Body of pancreas (tissue), 4 donors: ENCODE measurements at regions not wholly inside any gene's neighbourhood (a gene's known extent, or its start where the extent isn't known, plus 50 kb on each side); places are given as distances from the start of the nearest gene placed in this dataset.
A peak's percentile ranks its signal among the peaks of the same experiment; 100 is the strongest.
"Not testable (repeated sequence)": the region's sequence is repeated elsewhere in the genome, so short reads cannot be mapped to it uniquely, and the experiment has no call there.

ENCODE experiments used
- ATAC-seq: fragments of 150-250 bp; one replicate; pipeline ENCODE4 v1.9.1; 2016
- DNase-seq, 4 donors: peaks; one replicate each; pipeline ENCODE4 v3.0.0-alpha.2; 2019
- H3K27ac ChIP-seq, 4 donors: fragments of 200-600 bp; sonication (generic); 1 replicate in 3 of 4; 2 replicates in 1 of 4; pipeline versions ENCODE4 v1.5.1 to v1.6.1; 2016 to 2019; ENCODE audit warnings: mild to moderate bottlenecking in 1 of 4, mixed read lengths in 1 of 4, moderate library complexity in 1 of 4
- H3K27me3 ChIP-seq, 2 donors: fragments of 200-600 bp; sonication (generic); one replicate each; pipeline ENCODE4 v1.6.0; 2016; ENCODE audit warnings: mild to moderate bottlenecking in 1 of 2
- H3K36me3 ChIP-seq, 2 donors: fragments of 200-600 bp; sonication (generic); replicated peaks in 1 of 2; 2 replicates each; pipeline ENCODE4 v1.5.1; 2016; ENCODE audit warnings: low read depth in 2 of 2; ENCODE audit not compliant: insufficient read depth in 1 of 2
- H3K4me1 ChIP-seq: fragments of 200-600 bp; sonication (generic); one replicate; pipeline ENCODE4 v1.6.0; 2016
- H3K4me3 ChIP-seq, 2 donors: fragments of 200-600 bp; sonication (generic); 1 replicate in 1 of 2; 2 replicates in 1 of 2; pipeline ENCODE4 v1.5.1; 2016 to 2019
- H3K9me3 ChIP-seq, 3 donors: fragments of 200-600 bp; sonication (generic); 1 replicate in 2 of 3; 2 replicates in 1 of 3; pipeline ENCODE4 v1.5.1; 2016
- CTCF ChIP-seq, 7 experiments: fragments of 450-650 bp in 4 of 7; fragments of 200-600 bp in 3 of 7; sonication (generic) in 3 of 7; IDR thresholded peaks; one replicate each; pipeline ENCODE4 v1.5.1; 2016 to 2019; ENCODE audit warnings: antibody characterized with exemption in 7 of 7
- POLR2A ChIP-seq, 3 donors: fragments of 450-650 bp; IDR thresholded peaks; one replicate each; pipeline ENCODE4 v1.6.1; 2016; ENCODE audit warnings: antibody characterized with exemption in 3 of 3, mild to moderate bottlenecking in 2 of 3
- WGBS, 2 donors: methylation state at CpG; one replicate each; pipeline ENCODE4 v1.1.5; 2017; 5-methylcytosine and 5-hydroxymethylcytosine counted together
- intact Hi-C: fragments of 100-400 bp; cut with DNase I; formaldehyde crosslinking; loops from one replicate; pipeline ENCODE4 v1.15.1; 2023

- ATAC-seq (no peak), DNase-seq (peak in 1 of 4 donors; percentile 70)
- Histone ChIP-seq H3K27me3 (no peaks in the 10 kb centered on the region), H3K36me3 (no peaks in the 10 kb centered on the region), H3K27ac (no peak overlapping the region), H3K9me3 (no peaks in the 10 kb centered on the region), H3K4me3 (no peak overlapping the region), H3K4me1 (no peaks in the 10 kb centered on the region)
- TF ChIP-seq POLR2A (IDR thresholded peaks at IDR 0.05) (no peak), CTCF (IDR thresholded peaks at IDR 0.05) (no peak)
- 86 to 89% methylated on average over 13 of the region's 13 CpGs for WGBS, 2 donors
- intact Hi-C loops = no loop called here
These were observed 83.3 kb upstream of the ID2 start for GRCh38 chr2:8598295-8599165.

- no peak overlapping the region for H3K4me3 ChIP-seq
- no peaks in the 10 kb centered on the region for H3K27me3 ChIP-seq
- ATAC-seq = no peak
- H3K27ac ChIP-seq = no peak overlapping the region
- TF ChIP-seq POLR2A (IDR thresholded peaks at IDR 0.05) = no peak
- no peak for TF ChIP-seq CTCF (IDR thresholded peaks at IDR 0.05)
- 84 to 90% methylated on average over 23 to 24 of the region's 24 CpGs for WGBS, 2 donors
- H3K36me3 ChIP-seq = no peaks in the 10 kb centered on the region
- DNase-seq = no peak
- no peaks in the 10 kb centered on the region for H3K4me1 ChIP-seq
- intact Hi-C loops = no loop called here
- H3K9me3 ChIP-seq = no peaks in the 10 kb centered on the region
These were observed 82.2 kb upstream of the ID2 start for GRCh38 chr2:8599421-8600242.

GRCh38 chr2:8600456-8600855 lies 81.4 kb upstream of the ID2 start:
- no peaks in the 10 kb centered on the region for H3K36me3 ChIP-seq
- WGBS, 2 donors = 89 to 98% methylated on average over 7 to 14 of the region's 14 CpGs
- H3K9me3 ChIP-seq = no peaks in the 10 kb centered on the region
- no peak for ATAC-seq
- H3K27ac ChIP-seq = no peak overlapping the region
- intact Hi-C loops = no loop called here
- DNase-seq = no peak
- no peaks in the 10 kb centered on the region for H3K27me3 ChIP-seq
- H3K4me3 ChIP-seq = no peak overlapping the region
- H3K4me1 ChIP-seq = no peaks in the 10 kb centered on the region
- TF ChIP-seq POLR2A (IDR thresholded peaks at IDR 0.05) = no peak
- TF ChIP-seq CTCF (IDR thresholded peaks at IDR 0.05) = no peak

- WGBS, 2 donors = 50 to 60% methylated on average over 3 of the region's 3 CpGs
- Histone ChIP-seq H3K4me3 (no peak overlapping the region), H3K4me1 (peaks cover 2% of the 10 kb centered on the region), H3K27ac (no peak overlapping the region), H3K27me3 (no peaks in the 10 kb centered on the region), H3K9me3 (no peaks in the 10 kb centered on the region), H3K36me3 (no peaks in the 10 kb centered on the region)
- intact Hi-C loops = no loop called here
- TF ChIP-seq CTCF (IDR thresholded peaks at IDR 0.05) (no peak), POLR2A (IDR thresholded peaks at IDR 0.05) (no peak)
- DNase-seq = no peak
- ATAC-seq = peak; percentile 32
These were observed 79.0 kb upstream of the ID2 start for GRCh38 chr2:8602809-8603208.

GRCh38 chr2:8603356-8603755 lies 78.5 kb upstream of the ID2 start:
- H3K4me3 ChIP-seq, H3K9me3 ChIP-seq, intact Hi-C loops, DNase-seq, ATAC-seq, H3K4me1 ChIP-seq, H3K36me3 ChIP-seq, H3K27me3 ChIP-seq, H3K27ac ChIP-seq: not testable (repeated sequence)
- WGBS, 2 donors = 88 to 93% methylated on average over 4 of the region's 4 CpGs
